H1 (cell line): ENCODE measurements at regions not wholly inside any gene's neighbourhood (a gene's known extent, or its start where the extent isn't known, plus 50 kb on each side); places are given as distances from the start of the nearest gene placed in this dataset.

Experiments
- CTCF ChIP-seq, 3 experiments: IDR thresholded peaks; 1 replicate in 2 of 3; 2 replicates in 1 of 3; pipeline versions ENCODE4 v1.5.1 to v1.6.1; 2011; ENCODE audit warnings: low read length in 3 of 3, mild to moderate bottlenecking in 3 of 3, inconsistent platforms in 2 of 3, low read depth in 1 of 3, moderate library complexity in 1 of 3; ENCODE audit not compliant: insufficient read depth in 1 of 3; ENCODE audit errors: control extremely low read depth in 1 of 3

GRCh38 chr6:105790635-105791034 lies 295.5 kb upstream of the PRDM1 start (continued):
- peak in 1 of 3 experiments; percentile 14; a peak in 1 of 4 replicates for TF ChIP-seq CTCF (IDR thresholded peaks at IDR 0.05; ENCODE audit: control extremely low read depth in 1 of 3, insufficient read depth in 1 of 3, low read depth in 1 of 3, low read length in 3 of 3)
- TF ChIP-seq, all 59 proteins: peak for 2
